ENCODE measurements at regions not wholly inside any gene's neighbourhood (a gene's known extent, or its start where the extent isn't known, plus 50 kb on each side); places are given as distances from the start of the nearest gene placed in this dataset.

DNA sequence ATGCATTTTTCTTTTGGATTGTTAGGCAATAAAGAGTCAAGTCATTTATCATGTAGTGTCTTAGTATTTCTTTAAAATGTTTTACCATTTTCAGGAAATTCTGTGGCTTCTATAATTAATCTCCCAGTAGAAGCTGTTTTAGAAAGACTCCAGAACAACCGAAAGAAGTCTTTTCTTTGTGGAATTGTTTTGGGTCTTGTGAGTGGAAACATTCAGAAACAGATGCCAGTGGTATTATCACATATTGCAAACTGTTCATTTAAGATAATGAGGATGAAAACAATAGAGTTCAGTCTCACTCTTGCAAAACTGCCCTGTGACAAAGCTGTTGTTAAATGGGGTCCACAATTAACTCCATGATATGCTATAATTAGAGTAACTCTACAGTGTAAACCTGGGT is 211.2 kb upstream of the KIT start:
- TF ChIP-seq ETS1 (CRISPR knock-in tag; IDR thresholded peaks at IDR 0.05) (no peak), BATF2 (CRISPR knock-in tag; IDR thresholded peaks at IDR 0.05) (no peak), CBFB (CRISPR knock-in tag; IDR thresholded peaks at IDR 0.05) (no peak)
- TF ChIP-seq, protein P1, sequence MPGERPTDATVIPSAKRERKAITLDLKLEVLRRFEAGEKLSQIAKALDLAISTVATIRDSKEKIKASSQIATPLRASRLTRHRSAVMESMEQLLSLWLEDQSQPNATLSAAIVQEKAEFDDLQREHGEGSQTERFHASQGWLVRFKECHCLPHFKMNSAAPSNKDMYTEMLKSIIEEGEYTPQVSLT (CRISPR knock-in tag; IDR thresholded peaks at IDR 0.05; ENCODE audit: borderline replicate concordance, low read depth) = no peak
- TF ChIP-seq, protein P2, sequence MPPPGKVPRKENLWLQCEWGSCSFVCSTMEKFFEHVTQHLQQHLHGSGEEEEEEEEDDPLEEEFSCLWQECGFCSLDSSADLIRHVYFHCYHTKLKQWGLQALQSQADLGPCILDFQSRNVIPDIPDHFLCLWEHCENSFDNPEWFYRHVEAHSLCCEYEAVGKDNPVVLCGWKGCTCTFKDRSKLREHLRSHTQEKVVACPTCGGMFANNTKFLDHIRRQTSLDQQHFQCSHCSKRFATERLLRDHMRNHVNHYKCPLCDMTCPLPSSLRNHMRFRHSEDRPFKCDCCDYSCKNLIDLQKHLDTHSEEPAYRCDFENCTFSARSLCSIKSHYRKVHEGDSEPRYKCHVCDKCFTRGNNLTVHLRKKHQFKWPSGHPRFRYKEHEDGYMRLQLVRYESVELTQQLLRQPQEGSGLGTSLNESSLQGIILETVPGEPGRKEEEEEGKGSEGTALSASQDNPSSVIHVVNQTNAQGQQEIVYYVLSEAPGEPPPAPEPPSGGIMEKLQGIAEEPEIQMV (CRISPR knock-in tag; IDR thresholded peaks at IDR 0.05; ENCODE audit: low read depth) = no peak
